RCC 7860 (cell line): ENCODE measurements at regions not wholly inside any gene's neighbourhood (a gene's known extent, or its start where the extent isn't known, plus 50 kb on each side); places are given as distances from the start of the nearest gene placed in this dataset.

Source experiments
- DNase-seq: peaks from one replicate; pipeline ENCODE4 v3.0.0-alpha.2; 2015; ENCODE audit warnings: low spot score
- FAIRE-seq: peaks from 2 replicates; lab custom pipeline; 2012; peaks lifted over from hg19 to GRCh38; lab: Jason Lieb, UNC

- FAIRE-seq: peak; percentile 29
- peak; percentile 25 for DNase-seq
Measured at GRCh38 chr3:64827431-64827830, 139.6 kb upstream of the ADAMTS9 start.

GRCh38 chr3:64827019-64827418 is 139.2 kb upstream of the ADAMTS9 start:
- FAIRE-seq (no peak), DNase-seq (no peak)

DNA sequence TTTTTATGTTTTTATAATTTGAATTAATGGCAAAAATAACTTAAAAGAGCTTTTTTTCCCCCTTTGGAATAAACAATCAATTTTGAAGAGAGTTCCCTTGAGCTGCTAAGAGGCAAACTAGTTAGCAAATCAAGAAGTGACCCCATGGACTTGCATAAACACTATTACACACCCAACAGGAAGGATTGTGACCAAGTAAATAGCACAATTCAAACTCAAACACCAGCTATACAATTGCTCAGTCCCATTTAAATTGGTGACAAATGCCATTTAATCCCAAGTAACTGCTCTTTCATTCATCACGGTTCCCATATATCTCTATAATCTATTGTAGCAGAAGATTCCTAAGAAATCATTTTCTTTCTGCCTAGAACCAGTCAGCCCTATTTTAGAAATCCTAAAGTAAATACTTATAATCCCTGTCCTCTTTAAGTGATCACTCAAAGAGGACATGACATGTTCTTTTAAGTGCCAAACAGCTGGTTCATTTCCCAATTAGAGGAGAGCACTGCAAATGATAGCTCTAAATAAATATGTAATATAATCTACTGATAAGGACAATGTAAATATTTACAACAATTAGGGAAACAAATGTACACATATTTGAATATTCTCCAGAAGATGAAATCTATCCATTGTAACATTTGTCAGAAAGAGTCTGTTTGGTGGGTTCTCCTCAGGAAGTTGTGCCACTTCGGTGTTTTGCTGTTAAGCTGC is 137.8 kb upstream of the ADAMTS9 start:
- no peak for FAIRE-seq
- DNase-seq: no peak

DNA sequence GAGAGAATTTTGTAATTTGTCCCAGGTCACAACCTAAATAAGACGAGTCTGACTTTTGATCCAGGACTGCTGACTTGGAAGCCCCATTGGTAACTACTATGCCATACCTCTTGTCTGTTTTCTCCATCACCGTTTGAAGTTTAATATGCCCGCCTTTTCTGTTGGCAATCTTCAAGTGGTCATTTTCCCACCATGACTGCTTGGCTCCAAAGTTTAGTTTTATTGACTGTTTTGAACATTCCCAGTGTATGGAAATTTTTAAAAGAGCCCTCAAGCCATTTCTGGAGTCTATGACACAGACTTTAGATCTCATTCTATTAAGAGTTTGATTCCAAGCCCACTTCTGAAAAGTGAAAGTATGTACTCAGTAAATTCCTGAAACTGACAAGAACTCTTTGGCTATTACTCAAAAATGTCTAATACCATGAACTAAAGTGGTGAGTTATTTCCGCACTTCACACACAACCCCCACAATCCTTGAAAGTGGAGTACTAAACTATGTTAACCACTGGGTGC is 136.7 kb upstream of the ADAMTS9 start:
- DNase-seq (no peak), FAIRE-seq (no peak)

DNA sequence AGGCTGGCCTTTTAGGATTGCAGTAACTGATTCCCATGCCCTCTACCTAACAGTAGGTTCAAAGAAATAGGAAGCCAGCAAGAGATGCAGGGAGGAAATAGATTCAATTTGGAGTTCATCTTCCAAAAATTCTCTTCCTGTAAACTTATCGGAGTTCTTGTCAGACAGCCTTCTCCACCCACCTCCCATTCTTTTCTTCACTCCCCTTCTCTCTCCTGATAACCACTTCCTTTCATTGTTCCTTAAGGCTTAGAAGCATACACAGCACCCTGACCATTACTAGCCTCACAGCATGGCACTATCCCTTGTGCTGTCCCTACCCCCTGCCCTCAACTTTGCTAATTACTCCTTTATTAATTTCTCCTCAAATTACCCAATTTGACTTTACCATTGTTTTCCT is 130.4 kb upstream of the ADAMTS9 start:
- FAIRE-seq: no peak

GRCh38 chr3:64816355-64816754 is 128.6 kb upstream of the ADAMTS9 start:
- FAIRE-seq: no peak
- no peak for DNase-seq

More for the DNA sequence above, 130.4 kb upstream of the ADAMTS9 start:
- no peak for DNase-seq

DNA sequence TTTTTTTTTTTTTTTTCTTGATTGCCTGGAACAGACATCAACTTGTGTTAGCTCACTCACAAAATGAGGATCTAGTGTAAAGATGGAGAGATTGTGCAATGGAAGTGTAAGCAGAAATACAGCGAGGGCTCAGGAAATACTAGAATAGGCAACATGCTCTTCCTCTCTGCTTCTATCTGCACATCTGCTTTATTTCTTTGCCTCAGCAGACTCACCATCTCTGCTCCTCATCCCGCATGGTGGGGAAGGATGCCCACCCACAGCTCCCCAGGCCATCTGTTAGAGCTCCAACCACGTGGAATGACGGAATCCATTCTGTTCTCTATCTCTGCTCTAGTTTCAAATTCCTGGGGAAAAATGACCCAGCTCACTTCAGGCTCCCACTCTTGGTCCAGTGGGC is 128.0 kb upstream of the ADAMTS9 start:
- FAIRE-seq (no peak), DNase-seq (no peak)

DNA sequence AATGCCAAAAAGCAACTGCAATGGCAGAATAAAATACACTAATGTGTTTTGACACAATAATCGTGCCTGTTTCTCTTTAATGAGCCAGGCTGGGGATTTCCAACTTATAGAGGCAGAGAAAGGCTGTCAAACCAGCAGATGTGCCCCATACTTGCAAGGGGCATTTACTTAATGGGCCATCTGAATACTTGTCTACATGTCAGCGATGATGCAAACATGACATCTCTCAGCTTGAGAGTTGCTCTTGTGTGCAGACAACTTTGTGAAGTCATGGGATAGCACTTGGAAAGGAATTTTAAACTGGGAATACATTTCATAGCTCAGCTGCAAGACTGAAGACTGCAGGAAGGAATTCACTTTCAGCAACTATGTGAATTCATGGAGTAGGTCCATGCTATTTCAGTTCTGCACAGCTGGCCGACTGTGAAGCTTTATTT is 127.4 kb upstream of the ADAMTS9 start:
- FAIRE-seq: no peak

GRCh38 chr3:64814351-64814750 is 126.6 kb upstream of the ADAMTS9 start:
- no peak for FAIRE-seq
- no peak for DNase-seq

More for the DNA sequence above, 127.4 kb upstream of the ADAMTS9 start:
- DNase-seq: no peak

- DNase-seq (no peak), FAIRE-seq (no peak)
Measured at GRCh38 chr3:64813326-64813725, 125.5 kb upstream of the ADAMTS9 start.

- DNase-seq: no peak
- FAIRE-seq: no peak
Measured at GRCh38 chr3:64809086-64809485, 121.3 kb upstream of the ADAMTS9 start.

GRCh38 chr3:64808061-64808460 is 120.3 kb upstream of the ADAMTS9 start:
- FAIRE-seq (no peak), DNase-seq (no peak)

DNA sequence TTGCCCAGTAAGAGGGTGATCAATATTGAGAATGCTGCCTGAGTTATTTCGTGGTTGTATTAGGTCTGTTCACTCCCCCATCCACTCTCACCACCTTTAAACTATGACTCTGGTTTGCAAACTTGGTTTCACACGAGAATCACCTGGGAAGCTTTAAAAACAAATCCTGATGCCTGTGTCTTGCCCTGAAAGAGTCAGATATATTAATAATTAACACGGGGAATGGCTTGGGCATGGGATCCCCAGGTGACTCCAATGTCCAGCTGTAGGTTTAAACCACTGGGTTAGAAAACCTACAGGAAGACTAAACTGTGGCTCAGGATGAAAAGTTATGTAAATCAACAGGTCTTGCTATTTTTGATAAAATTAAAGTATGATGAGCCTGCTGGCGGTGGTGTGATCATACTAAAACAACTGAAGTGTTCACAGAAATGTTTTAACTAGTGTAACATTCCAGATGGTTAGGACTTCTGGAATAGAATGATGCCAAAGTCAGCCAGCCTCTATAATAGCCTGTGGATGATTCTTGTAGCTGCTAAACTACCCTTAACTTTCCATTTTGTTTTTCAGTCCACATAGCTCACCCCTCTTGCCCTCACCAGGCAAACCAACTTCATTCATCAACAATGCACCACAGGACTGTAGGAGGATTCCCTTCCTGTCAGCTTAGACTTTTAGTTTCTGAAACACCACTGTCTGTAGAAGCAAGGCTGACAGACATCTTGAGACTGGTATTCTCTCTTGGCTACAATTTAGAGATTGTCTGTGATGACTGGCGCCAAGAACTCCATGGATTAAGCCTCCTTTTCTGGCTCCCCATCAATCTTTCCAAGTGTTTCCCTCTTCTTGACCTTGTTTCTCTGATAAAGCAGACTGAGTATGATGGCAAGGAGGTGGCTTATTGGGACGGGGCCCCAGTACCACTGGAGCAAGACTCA is 119.1 kb upstream of the ADAMTS9 start:
- FAIRE-seq (no peak), DNase-seq (no peak)

DNA sequence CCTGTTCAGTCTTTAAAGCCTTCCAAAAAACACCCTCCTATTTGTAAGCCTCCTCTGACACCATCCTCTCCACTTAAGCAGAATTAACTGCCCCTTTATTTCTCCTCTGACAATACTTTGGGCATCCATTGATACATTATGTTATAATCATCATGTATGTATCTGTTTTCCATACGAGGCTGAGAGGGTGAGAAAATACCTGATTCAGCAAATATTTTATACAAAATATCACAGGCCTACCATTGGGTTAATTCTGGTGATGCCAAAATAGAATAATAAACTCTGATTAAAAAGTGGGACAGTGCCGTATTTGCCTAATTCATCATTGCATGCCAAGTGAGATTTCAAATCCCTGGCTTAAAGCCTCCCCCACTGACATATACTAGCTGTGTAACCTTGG is 118.2 kb upstream of the ADAMTS9 start:
- no peak for DNase-seq
- no peak for FAIRE-seq

- FAIRE-seq: no peak
- DNase-seq: no peak
Measured at GRCh38 chr3:64805248-64805647, 117.4 kb upstream of the ADAMTS9 start.

DNA sequence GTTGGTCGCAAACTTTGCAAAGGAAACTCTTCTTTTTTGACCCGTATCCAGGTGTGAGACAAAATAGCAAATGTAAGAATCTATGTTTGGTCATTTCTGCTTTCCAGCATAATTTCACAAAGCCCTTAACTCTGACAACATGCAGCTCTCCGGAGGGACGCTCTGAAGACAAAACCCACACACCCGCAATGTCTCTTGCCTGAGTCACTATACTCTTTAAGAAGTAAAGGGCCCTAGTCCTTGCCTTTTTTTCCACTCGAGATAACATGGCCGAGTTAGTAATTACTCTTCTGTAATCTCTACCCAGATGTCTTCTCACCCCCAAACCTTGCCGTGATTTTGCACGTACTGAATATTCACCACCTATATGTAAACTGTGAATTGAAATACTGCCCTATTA is 115.7 kb upstream of the ADAMTS9 start:
- FAIRE-seq (no peak), DNase-seq (no peak)

GRCh38 chr3:64802460-64802859 is 114.7 kb upstream of the ADAMTS9 start:
- FAIRE-seq (no peak), DNase-seq (no peak)

DNA sequence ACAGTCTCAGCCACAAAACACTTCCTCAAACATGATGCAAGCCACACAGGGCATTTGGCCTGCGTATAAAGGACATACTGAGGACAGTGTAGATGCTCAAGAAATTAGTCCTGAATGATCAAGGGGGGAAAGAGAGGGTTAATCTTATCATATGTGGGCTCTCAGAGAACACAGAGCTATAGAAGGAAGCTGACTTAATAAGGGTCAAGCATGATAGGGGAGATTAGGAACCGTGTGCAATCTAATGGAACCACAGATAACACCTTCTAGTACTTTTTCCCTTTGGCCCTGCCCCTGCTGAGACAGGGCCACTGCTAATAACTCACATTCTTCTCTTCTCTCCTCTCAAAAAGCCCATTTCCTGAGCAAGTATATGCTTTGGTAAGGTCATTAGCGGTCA is 114.1 kb upstream of the ADAMTS9 start:
- no peak for FAIRE-seq
- DNase-seq: no peak

GRCh38 chr3:64799606-64800005 is 111.8 kb upstream of the ADAMTS9 start:
- DNase-seq: no peak
- FAIRE-seq: no peak

- DNase-seq (no peak), FAIRE-seq (no peak)
Measured at GRCh38 chr3:64798316-64798715, 110.5 kb upstream of the ADAMTS9 start.

- no peak for DNase-seq
- FAIRE-seq: no peak
Measured at GRCh38 chr3:64796607-64797399, 109.0 kb upstream of the ADAMTS9 start.
